ENCODE measurements at regions not wholly inside any gene's neighbourhood (a gene's known extent, or its start where the extent isn't known, plus 50 kb on each side); places are given as distances from the start of the nearest gene placed in this dataset.

DNA sequence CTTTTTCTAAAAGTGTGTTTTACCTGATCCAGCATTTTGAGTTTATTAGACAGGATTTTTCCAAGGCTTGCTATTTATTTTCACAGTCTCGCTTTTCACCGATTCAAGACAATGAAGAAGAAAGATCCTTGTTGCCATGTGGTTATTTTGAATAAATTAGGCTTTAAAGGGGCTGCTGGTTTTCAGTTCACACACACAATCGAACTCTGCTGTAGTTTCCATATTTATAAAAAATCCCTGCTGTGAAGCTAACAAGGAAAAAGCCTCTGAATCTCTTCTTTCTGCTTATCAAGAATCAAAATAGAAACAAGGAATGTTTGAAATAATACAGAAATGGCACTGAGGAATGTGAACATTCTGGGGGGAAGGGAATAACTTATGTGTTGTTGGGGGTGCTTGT, 102.5 kb upstream of the KAZN start:
- Mint-ChIP-seq H3K4me1 (no peaks in the 10 kb centered on the region), H3K27me3 (ENCODE audit: low read depth in 2 of 2) (peaks cover 14 to 21% of the 10 kb centered on the region in 2 donors), H3K4me3 (no peak overlapping the region), H3K36me3 (no peaks in the 10 kb centered on the region), H3K27ac (no peak overlapping the region), H3K9me3 (peaks cover 0 to 3% of the 10 kb centered on the region in 2 donors)
- TF ChIP-seq, protein P1, sequence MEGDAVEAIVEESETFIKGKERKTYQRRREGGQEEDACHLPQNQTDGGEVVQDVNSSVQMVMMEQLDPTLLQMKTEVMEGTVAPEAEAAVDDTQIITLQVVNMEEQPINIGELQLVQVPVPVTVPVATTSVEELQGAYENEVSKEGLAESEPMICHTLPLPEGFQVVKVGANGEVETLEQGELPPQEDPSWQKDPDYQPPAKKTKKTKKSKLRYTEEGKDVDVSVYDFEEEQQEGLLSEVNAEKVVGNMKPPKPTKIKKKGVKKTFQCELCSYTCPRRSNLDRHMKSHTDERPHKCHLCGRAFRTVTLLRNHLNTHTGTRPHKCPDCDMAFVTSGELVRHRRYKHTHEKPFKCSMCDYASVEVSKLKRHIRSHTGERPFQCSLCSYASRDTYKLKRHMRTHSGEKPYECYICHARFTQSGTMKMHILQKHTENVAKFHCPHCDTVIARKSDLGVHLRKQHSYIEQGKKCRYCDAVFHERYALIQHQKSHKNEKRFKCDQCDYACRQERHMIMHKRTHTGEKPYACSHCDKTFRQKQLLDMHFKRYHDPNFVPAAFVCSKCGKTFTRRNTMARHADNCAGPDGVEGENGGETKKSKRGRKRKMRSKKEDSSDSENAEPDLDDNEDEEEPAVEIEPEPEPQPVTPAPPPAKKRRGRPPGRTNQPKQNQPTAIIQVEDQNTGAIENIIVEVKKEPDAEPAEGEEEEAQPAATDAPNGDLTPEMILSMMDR (IDR thresholded peaks at IDR 0.05): no peak
- intact Hi-C loops (cut with micrococcal nuclease): no loop called here
- no peak for DNase-seq
- no peak overlapping the region for H3K27ac ChIP-seq (ENCODE audit: low read length)
- ATAC-seq: no peak
- H3K4me3 ChIP-seq (ENCODE audit: low read length): no peak overlapping the region
- no peaks in the 10 kb centered on the region for H3K27me3 ChIP-seq (ENCODE audit: control insufficient read depth, insufficient read depth, low read length)
- H3K4me1 ChIP-seq (ENCODE audit: control insufficient read depth, insufficient read depth, low read length): no peaks in the 10 kb centered on the region
- 67% methylated on average over 2 of the region's 3 CpGs for WGBS (ENCODE audit: insufficient coverage)
- H3K9me3 ChIP-seq (ENCODE audit: control insufficient read depth, insufficient read depth, low read length): no peaks in the 10 kb centered on the region
- H3K36me3 ChIP-seq (ENCODE audit: control insufficient read depth, insufficient read depth, low read length): no peaks in the 10 kb centered on the region

DNA sequence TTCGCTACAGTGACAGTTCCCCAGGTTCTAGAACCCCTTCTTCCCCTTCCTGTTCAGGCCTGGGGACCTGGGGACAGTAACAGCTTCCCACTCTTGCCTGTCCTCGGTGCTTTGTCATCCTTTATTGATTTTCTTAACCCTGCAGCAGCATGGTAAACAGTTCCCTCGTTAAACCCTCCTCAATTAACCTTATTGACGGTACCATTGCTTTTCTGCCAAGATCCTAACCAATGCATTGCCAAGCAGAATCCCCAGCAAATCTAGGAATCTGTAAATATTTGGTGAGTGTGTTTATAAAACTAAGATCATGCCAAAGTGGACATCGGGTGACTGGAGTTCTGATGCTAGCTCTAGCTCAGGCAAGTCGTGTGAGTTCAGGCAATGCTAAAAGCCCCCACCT, 99.6 kb upstream of the KAZN start:
- no peak overlapping the region for H3K4me3 Mint-ChIP-seq
- TF ChIP-seq, protein P1 (IDR thresholded peaks at IDR 0.05): no peak
- WGBS (ENCODE audit: insufficient coverage): 61% methylated on average over 6 of the region's 6 CpGs
- no peak overlapping the region for H3K27ac ChIP-seq (ENCODE audit: low read length)
- H3K4me1 ChIP-seq (ENCODE audit: control insufficient read depth, insufficient read depth, low read length): no peaks in the 10 kb centered on the region
- peaks cover 18 to 19% of the 10 kb centered on the region in 2 donors for H3K27me3 Mint-ChIP-seq (ENCODE audit: low read depth in 2 of 2)
- no peak overlapping the region for H3K27ac Mint-ChIP-seq
- no peaks in the 10 kb centered on the region for H3K27me3 ChIP-seq (ENCODE audit: control insufficient read depth, insufficient read depth, low read length)
- no peaks in the 10 kb centered on the region for H3K4me1 Mint-ChIP-seq
- H3K36me3 Mint-ChIP-seq: no peaks in the 10 kb centered on the region
- H3K9me3 ChIP-seq (ENCODE audit: control insufficient read depth, insufficient read depth, low read length): no peaks in the 10 kb centered on the region
- no peak overlapping the region for H3K4me3 ChIP-seq (ENCODE audit: low read length)
- no peak for DNase-seq
- ATAC-seq: no peak
- intact Hi-C loops (cut with micrococcal nuclease): no loop called here
- H3K9me3 Mint-ChIP-seq: no peaks in the 10 kb centered on the region
- H3K36me3 ChIP-seq (ENCODE audit: control insufficient read depth, insufficient read depth, low read length): no peaks in the 10 kb centered on the region

DNA sequence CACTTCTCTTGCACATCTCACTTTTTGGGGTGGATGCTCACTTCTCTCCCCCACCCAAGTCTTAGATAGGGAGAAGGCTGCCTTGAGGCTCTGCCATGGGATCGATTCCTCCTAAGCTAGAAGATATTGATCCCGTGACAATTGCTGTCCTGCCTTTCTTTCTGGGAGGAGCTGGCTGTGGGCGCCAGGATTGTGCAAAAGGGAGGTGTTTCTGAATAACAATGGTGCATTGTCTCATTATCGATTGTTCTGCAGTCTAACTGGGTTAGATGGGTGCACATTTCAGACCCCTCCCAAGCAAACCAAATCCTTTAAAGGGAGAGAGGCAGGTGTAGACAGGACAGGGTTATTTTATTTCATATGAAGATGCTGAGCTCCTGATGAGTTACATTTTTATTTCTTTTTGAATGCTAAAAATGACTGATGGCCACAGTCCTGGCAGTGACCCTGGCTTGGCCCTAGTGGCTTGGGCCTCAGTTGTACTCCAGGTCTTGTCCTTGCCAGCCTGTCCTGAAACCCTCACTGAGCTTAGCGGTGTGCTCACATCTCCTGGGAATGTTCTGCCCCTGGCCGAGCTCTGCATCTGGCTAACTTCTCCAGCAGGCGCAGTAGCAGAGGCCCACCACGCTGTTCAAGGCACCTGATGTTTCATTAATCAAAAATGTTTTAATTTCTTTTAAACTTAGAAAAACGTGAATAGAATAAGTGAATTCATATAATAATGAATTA, 99.0 kb upstream of the KAZN start:
- no peaks in the 10 kb centered on the region for H3K4me1 Mint-ChIP-seq
- WGBS (ENCODE audit: insufficient coverage): 87% methylated on average over 7 of the region's 9 CpGs
- TF ChIP-seq, protein P1 (IDR thresholded peaks at IDR 0.05): no peak

DNA sequence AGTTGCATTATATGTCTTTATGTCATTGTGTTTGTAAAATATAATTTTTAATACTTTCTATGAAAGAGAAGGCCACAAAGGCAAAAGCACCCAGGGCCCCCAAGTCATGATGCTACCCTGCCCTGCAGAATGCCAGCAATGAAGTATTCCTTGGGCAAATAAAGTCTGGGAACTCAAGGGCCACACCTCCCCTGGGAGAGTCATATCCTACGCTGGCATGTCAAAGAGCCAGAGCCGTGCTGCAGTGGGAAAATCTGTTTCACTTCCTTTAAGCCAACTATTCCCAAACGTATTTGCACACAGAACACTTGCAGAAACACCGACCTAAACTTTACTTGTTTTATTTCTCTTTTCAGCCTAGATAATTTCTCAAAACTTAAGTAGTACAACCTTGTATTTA, 98.4 kb upstream of the KAZN start:
- Histone ChIP-seq H3K4me3 (ENCODE audit: low read length) (no peak overlapping the region), H3K4me1 (ENCODE audit: control insufficient read depth, insufficient read depth, low read length) (no peaks in the 10 kb centered on the region), H3K27ac (ENCODE audit: low read length) (no peak overlapping the region), H3K27me3 (ENCODE audit: control insufficient read depth, insufficient read depth, low read length) (no peaks in the 10 kb centered on the region), H3K9me3 (ENCODE audit: control insufficient read depth, insufficient read depth, low read length) (no peaks in the 10 kb centered on the region), H3K36me3 (ENCODE audit: control insufficient read depth, insufficient read depth, low read length) (no peaks in the 10 kb centered on the region)
- ATAC-seq (no peak), DNase-seq (no peak)
- 59% methylated on average over 3 of the region's 4 CpGs for WGBS (ENCODE audit: insufficient coverage)
- TF ChIP-seq, protein P1 (IDR thresholded peaks at IDR 0.05): no peak
- H3K27ac Mint-ChIP-seq: no peak overlapping the region
- no peaks in the 10 kb centered on the region for H3K4me1 Mint-ChIP-seq
- intact Hi-C loops (cut with micrococcal nuclease): no loop called here
- no peaks in the 10 kb centered on the region for H3K36me3 Mint-ChIP-seq
- peaks cover 15 to 17% of the 10 kb centered on the region in 2 donors for H3K27me3 Mint-ChIP-seq (ENCODE audit: low read depth in 2 of 2)
- no peaks in the 10 kb centered on the region for H3K9me3 Mint-ChIP-seq
- no peak overlapping the region for H3K4me3 Mint-ChIP-seq

More for the DNA sequence above, 99.0 kb upstream of the KAZN start:
- Mint-ChIP-seq H3K27ac (no peak overlapping the region), H3K4me3 (no peak overlapping the region), H3K9me3 (no peaks in the 10 kb centered on the region), H3K27me3 (ENCODE audit: low read depth in 2 of 2) (peaks cover 15 to 19% of the 10 kb centered on the region in 2 donors), H3K36me3 (no peaks in the 10 kb centered on the region)
- no peak for ATAC-seq
- Histone ChIP-seq H3K4me3 (ENCODE audit: low read length) (no peak overlapping the region), H3K36me3 (ENCODE audit: control insufficient read depth, insufficient read depth, low read length) (no peaks in the 10 kb centered on the region), H3K27me3 (ENCODE audit: control insufficient read depth, insufficient read depth, low read length) (no peaks in the 10 kb centered on the region), H3K9me3 (ENCODE audit: control insufficient read depth, insufficient read depth, low read length) (no peaks in the 10 kb centered on the region), H3K4me1 (ENCODE audit: control insufficient read depth, insufficient read depth, low read length) (no peaks in the 10 kb centered on the region), H3K27ac (ENCODE audit: low read length) (no peak overlapping the region)
- intact Hi-C loops (cut with micrococcal nuclease): no loop called here
- no peak for DNase-seq
